HG03135 (cell line): ENCODE measurements at regions not wholly inside any gene's neighbourhood (a gene's known extent, or its start where the extent isn't known, plus 50 kb on each side); places are given as distances from the start of the nearest gene placed in this dataset.
"Not testable (repeated sequence)": the region's sequence is repeated elsewhere in the genome, so short reads cannot be mapped to it uniquely, and the experiment has no call there.

Source experiments
- ATAC-seq: cut with Tn5 transposase; IDR thresholded peaks from one replicate; pipeline ENCODE4 v1.9.1; 2021; ENCODE audit warnings: mild to moderate bottlenecking, moderate library complexity; ENCODE audit not compliant: unreplicated experiment

DNA sequence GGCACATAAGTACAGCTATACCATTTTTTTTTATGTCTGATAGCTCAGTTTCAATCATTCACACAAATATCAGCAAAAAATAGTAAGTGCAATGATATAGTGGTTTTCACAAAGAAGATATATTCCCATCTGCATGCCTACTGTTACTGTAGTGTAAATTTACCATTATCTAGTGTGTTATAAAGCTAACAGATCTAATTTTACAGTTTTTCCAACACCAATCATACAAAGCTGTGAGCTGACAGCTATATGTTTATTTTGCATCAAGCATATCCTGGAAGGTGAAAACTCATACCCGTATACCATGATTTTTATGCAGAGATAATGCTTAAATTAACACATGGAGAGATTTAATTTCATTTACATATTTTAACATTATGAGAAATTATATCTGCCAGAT, 89.9 kb upstream of the HAPLN1 start:
- ATAC-seq: no peak

DNA sequence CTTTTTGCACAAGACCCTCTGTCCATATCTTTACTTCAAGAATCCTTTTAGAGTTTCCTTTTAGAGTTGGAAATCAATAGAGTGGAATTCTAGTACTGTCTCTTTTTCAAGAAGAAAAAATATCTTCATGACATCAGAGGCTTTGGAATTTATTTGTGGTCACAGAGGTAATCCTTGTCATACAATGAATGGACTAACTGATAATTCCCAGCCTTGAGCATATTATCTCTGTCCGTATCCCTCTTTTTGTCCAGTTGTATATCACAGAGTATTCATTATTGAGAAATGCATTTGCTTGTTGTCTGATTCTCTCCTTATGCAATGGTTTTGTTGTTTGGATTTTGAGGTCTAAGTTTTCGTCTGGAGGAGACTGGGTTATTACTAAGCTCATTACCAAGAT, 82.0 kb upstream of the HAPLN1 start:
- no peak for ATAC-seq

DNA sequence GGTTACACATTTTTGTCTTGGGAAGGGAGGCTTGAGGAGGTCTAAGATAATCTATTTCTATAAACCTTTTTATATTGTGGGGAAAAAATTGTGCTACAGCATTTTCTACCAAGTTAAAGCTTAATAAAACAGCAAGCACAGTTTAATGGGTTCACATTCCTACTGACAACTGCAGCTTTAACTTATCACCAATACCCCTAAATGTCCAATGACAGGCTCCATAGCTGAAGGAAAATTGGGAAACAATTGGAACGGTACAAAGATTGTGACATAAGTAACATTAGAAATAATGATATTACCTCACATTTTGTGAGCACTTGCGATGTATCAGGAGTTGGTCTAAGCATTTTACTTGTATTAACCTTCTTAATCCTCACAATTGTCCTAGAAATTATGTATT, 79.5 kb upstream of the HAPLN1 start:
- no peak for ATAC-seq

DNA sequence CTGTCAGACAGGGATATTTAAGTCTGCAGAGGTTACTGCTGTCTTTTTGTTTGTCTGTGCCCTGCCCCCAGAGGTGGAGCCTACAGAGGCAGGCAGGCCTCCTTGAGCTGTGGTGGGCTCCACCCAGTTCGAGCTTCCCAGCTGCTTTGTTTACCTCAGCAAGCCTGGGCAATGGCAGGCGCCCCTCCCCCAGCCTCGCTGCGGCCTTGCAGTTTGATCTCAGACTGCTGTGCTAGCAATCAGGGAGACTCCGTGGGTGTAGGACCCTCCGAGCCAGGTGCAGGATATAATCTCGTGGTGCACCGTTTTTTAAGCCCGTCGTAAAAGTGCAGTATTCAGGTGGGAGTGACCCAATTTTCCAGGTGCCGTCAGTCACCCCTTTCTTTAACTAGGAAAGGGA, 78.4 kb upstream of the HAPLN1 start:
- not testable (repeated sequence) for ATAC-seq

DNA sequence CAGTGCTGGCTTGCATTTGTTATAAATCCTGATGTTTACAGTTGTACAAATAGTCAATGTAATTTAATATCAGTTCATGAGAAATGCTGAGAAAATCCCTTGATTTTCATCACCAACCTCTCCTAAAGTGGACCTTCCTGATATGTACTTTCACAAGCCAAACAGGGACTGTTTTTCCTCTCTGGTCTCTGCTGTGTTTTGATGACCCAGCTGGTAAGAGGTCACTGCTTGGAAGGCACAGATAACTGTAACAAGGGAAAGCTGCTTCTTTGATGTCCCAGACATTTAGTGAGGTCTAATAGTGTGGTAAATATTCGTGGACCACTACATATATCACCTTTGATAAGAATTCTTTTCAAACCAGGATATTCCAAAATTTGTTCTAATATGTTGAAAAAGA, 68.7 kb upstream of the HAPLN1 start:
- ATAC-seq: no peak

DNA sequence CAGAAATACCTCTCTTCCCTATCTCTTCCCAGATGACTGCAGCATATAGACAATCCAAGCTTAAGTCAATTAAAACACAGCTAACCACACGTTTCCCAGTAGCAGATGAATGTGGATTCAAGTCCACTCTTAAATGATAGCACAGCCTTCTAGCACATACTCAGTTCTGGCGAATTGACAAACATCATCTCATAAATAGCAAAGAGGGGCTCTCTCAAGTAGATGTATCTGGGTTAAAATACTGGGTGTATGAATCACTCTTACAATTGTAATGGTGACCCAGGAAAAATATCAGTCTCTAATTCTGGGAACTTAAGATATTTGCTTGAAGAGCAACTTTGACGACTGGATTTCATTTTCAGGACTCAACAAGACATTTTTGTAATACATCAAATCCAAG, 67.0 kb upstream of the HAPLN1 start:
- ATAC-seq: no peak

DNA sequence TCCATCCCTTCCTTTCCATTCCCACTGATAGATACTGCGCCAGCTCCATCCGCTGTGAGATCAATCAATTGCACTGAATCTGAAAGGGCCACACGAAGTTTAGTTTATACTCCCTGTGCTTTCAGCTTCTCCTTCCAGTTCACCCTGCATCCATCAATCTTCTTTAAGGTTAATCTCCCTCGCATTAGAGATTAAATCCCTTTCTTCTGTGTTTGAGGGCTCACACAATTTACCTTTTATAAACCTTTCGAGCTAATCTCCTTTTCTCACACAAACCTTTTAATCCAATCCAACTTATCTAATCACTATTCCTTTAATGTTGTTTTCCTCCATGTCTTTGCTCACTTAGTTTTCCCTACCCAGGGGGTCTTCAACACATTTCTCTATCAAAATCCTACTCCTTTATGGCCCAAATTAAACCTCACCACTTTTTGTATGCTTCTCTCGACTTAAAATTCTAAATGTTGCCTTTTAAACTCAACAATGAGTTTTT, 64.6 kb upstream of the HAPLN1 start:
- no peak for ATAC-seq

DNA sequence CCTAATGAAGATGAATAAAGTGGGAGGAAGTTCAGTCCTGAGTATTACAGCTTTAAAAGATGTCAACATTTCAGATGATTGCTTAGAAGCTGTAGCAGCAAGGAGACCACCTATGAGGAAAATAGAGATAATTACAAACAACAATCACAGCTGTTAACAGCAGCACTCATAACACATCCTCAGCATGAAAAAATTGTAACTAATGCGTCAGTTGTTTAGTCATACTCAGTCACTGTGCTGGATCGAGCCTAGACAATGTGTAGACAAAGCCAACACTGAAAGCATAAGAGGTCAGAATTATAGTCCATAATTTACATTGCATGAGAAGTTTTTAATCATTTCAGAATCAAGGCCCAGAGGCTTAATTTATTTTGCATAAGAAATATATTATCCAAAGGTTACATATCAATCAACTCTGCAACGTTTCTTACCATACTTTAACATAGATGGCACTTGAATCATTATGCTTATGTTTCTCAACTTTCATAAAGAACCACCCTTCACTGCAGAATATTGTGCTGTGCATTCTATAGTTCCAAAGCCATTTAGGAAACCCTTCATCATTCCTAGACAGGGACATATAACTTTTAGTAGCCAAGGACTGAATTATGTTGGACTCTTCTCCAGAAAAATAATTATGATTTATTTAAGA, 60.2 kb upstream of the HAPLN1 start:
- no peak for ATAC-seq

DNA sequence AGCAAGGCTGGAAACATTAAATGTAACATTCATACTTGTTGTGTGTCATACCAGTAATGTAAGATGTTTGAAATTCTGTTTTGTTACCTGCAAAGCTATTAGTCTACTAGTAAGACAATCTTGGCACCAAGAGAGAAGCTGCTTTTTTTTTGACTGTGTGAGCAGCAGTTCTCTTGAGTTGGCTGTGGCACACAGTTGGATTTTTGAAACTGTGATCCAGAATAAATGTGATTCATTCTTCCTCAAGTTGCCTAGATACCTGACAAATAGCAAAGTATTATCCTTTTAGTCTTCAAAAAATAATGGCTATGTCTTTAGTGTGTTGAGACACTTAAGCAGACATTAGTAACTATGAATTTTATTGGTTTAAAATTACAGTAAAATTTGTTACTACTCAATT, 57.2 kb upstream of the HAPLN1 start:
- ATAC-seq: no peak

DNA sequence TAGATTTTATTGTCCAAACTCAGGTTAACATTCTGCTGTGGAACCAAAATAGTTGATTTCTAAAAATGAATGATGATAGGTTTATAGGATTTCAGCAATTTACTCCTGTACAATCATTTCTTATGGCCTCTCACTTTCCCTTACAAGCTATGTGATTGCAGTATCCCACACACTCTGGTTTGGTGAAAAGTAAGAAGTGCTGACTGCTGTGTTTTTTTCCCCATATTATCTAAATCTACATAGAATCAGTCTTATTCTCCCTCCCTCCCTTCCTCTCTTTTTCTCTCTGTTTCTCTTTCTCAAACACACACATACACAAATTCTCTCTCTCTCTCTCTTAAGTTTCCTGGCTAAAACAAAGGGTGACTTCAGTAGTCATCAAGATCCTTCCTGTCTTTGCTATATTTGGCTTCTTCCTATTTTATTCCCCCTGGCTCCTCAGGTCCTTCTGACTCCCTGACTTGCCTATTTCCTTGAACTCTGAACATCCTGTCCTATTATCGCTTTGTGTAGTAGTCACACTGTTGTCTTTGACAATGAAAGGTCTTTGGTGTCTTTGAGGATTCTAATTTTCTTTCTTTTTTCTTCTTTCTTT, 55.9 kb upstream of the HAPLN1 start:
- no peak for ATAC-seq
